HepG2 (cell line): ENCODE measurements at regions not wholly inside any gene's neighbourhood (a gene's known extent, or its start where the extent isn't known, plus 50 kb on each side); places are given as distances from the start of the nearest gene placed in this dataset.

Experiments used
- ATAC-seq: fragments of 200-7000 bp; cut with Tn5 transposase; 3 replicates; pipeline ENCODE4 v1.9.1; 2020; ENCODE audit warnings: mild to moderate bottlenecking, moderate library complexity
- BruUV-seq: library from RNA; stranded (reverse); fragments of 400-500 nt; replicated peaks from 2 replicates; lab custom pipeline; 2021; lab: Mats Ljungman, UMichigan
- CTCF ChIA-PET: fragments of 300-600 bp; formaldehyde crosslinking; extraction: SDS; loops from one replicate; lab custom pipeline; 2021; ENCODE audit warnings: low total read pairs, inconsistent platforms, low intra/inter-chr PET ratio; lab: Yijun Ruan, JAX
- POLR2A ChIA-PET: fragments of 350-600 bp; sonication (Branson Sonifier 250); formaldehyde crosslinking; loops from one replicate; lab custom pipeline; 2020; ENCODE audit warnings: antibody characterized with exemption, inconsistent platforms; lab: Yijun Ruan, JAX
- DNase-seq: peaks from one replicate; pipeline ENCODE4 v3.0.0-alpha.2; 2015; ENCODE audit warnings: low spot score
- FAIRE-seq: peaks from 3 replicates; lab custom pipeline; 2011; peaks lifted over from hg19 to GRCh38; lab: Jason Lieb, UNC
- H2AFZ ChIP-seq: one replicate; pipeline ENCODE4 v1.6.1; 2011; ENCODE audit warnings: low read length, inconsistent platforms
- H3K27ac ChIP-seq: fragments of 300-600 bp; 3 replicates; pipeline ENCODE4 v1.8.0; 2011; ENCODE audit warnings: mixed run types, mild to moderate bottlenecking, mixed read lengths, low read length, inconsistent platforms; ENCODE audit not compliant: insufficient read depth; ENCODE audit errors: extremely low read length
- H3K27me3 ChIP-seq, 2 experiments: fragments of 200-600 bp in 1 of 2; 2 replicates in 1 of 2; 3 replicates in 1 of 2; pipeline versions ENCODE4 v1.6.0 to v1.8.0; 2011; ENCODE audit warnings: low read length in 2 of 2, mild to moderate bottlenecking in 2 of 2, moderate library complexity in 2 of 2, inconsistent platforms in 1 of 2; ENCODE audit not compliant: insufficient read depth in 2 of 2, control insufficient read depth in 1 of 2
- H3K36me3 ChIP-seq, 2 experiments: fragments of 200-600 bp in 1 of 2; replicated peaks in 1 of 2; 2 replicates in 1 of 2; 3 replicates in 1 of 2; pipeline versions ENCODE4 v1.5.1 to v1.8.0; 2011; ENCODE audit warnings: low read length in 2 of 2, inconsistent platforms in 1 of 2; ENCODE audit not compliant: insufficient read depth in 2 of 2, control insufficient read depth in 1 of 2
- H3K4me1 ChIP-seq: 2 replicates; pipeline ENCODE4 v1.5.1; 2012; ENCODE audit warnings: low read length, inconsistent platforms; ENCODE audit not compliant: insufficient read depth
- H3K4me2 ChIP-seq: 2 replicates; pipeline ENCODE4 v1.6.0; 2011; ENCODE audit warnings: low read depth, low read length, inconsistent platforms
- H3K4me3 ChIP-seq, 3 experiments: fragments of 200-600 bp in 1 of 3; sonication (generic), shearing (Covaris generic) in 1 of 3; replicated peaks in 1 of 3; 2 replicates each; pipeline ENCODE4 v1.5.1; 2011 to 2016; ENCODE audit warnings: low read length in 3 of 3, inconsistent platforms in 2 of 3, low read depth in 2 of 3, mild to moderate bottlenecking in 2 of 3, control low read depth in 1 of 3, mixed read lengths in 1 of 3; ENCODE audit not compliant: insufficient read depth in 1 of 3
- H3K79me2 ChIP-seq: one replicate; pipeline ENCODE4 v1.6.1; 2011; ENCODE audit warnings: low read length, inconsistent platforms; ENCODE audit not compliant: insufficient read depth
- H3K9ac ChIP-seq: 2 replicates; pipeline ENCODE4 v1.6.0; 2011; ENCODE audit warnings: mild to moderate bottlenecking, low read depth, low read length, inconsistent platforms; ENCODE audit not compliant: insufficient read depth
- H3K9me3 ChIP-seq: 2 replicates; pipeline ENCODE4 v1.5.1; 2012; ENCODE audit warnings: mild to moderate bottlenecking, low read length
- H4K20me1 ChIP-seq: 2 replicates; pipeline ENCODE4 v1.6.0; 2011; ENCODE audit warnings: inconsistent platforms, mild to moderate bottlenecking, low read length, moderate library complexity; ENCODE audit not compliant: insufficient read depth
- JDP2 ChIP-seq: sonication (generic); formaldehyde crosslinking; IDR thresholded peaks from 2 replicates; pipeline ENCODE4 v1.8.1; 2022; ENCODE audit warnings: missing genetic modification reagents, borderline replicate concordance
- RBM39 ChIP-seq: fragments of 200-400 bp; formaldehyde crosslinking; IDR thresholded peaks from one replicate; pipeline ENCODE4 v1.6.1; 2018; ENCODE audit warnings: antibody characterized with exemption, mild to moderate bottlenecking, low read depth, low read length; ENCODE audit not compliant: poor library complexity, severe bottlenecking
- SOX5 ChIP-seq: IDR thresholded peaks from 2 replicates; pipeline ENCODE4 v1.6.1; 2016; ENCODE audit warnings: borderline replicate concordance
- TBP ChIP-seq: sonication (generic); formaldehyde crosslinking; IDR thresholded peaks from 2 replicates; pipeline ENCODE4 v1.5.0; 2020; ENCODE audit warnings: missing genetic modification reagents
- ZKSCAN8 ChIP-seq: IDR thresholded peaks from 2 replicates; pipeline ENCODE4 v1.6.1; 2016; ENCODE audit warnings: borderline replicate concordance, missing genetic modification reagents, missing compliant biosample characterization
- ZNF614 ChIP-seq: IDR thresholded peaks from 2 replicates; pipeline ENCODE4 v1.6.1; 2018; ENCODE audit warnings: missing biosample characterization, missing genetic modification reagents, inconsistent platforms, borderline replicate concordance
- ZNF709 ChIP-seq: sonication (generic); formaldehyde crosslinking; IDR thresholded peaks from 2 replicates; pipeline ENCODE4 v1.5.0; 2020; ENCODE audit warnings: mild to moderate bottlenecking, missing genetic modification reagents
- WGBS: methylation state at CpG from one replicate; pipeline ENCODE4 v1.1.6; 2017; ENCODE audit warnings: low lambda C conversion rate; 5-methylcytosine and 5-hydroxymethylcytosine counted together
- in situ Hi-C: cut with HindIII; loops from 2 replicates; pipeline ENCODE4 v1.10.0; 2017; ENCODE audit warnings: low pct_unique_long_range_greater_than_20kb; ENCODE audit not compliant: extremely low pct_ligation_motif_present
- intact Hi-C: fragments of 100-400 bp; cut with micrococcal nuclease; formaldehyde crosslinking; loops from one replicate; pipeline ENCODE4 v1.10.0; 2022; ENCODE audit not compliant: unreplicated experiment

GRCh38 chr13:109494925-109495369 is 291.4 kb downstream of the IRS2 start:
- POLR2A ChIA-PET = no interaction called here
- no peaks in the 10 kb centered on the region for H3K36me3 ChIP-seq
- intact Hi-C loops (no loop called here), in situ Hi-C loops (no loop called here)
- no peaks in the 10 kb centered on the region for H3K9me3 ChIP-seq
- no peak for FAIRE-seq
- no peaks in the 10 kb centered on the region for H3K4me1 ChIP-seq
- H4K20me1 ChIP-seq = no peaks in the 10 kb centered on the region
- H3K4me3 ChIP-seq = no peak overlapping the region
- H3K27me3 ChIP-seq = no peaks in the 10 kb centered on the region
- no peak overlapping the region for H3K4me2 ChIP-seq
- TF ChIP-seq ZNF614 (CRISPR knock-in tag) = no peak
- TF ChIP-seq ZKSCAN8 (CRISPR knock-in tag) = no peak
- no peak for TF ChIP-seq JDP2 (CRISPR knock-in tag)
- TF ChIP-seq, all 625 proteins: peak for 0
- DNase-seq (no peak), ATAC-seq (no peak)
- Histone ChIP-seq H2AFZ (no peak overlapping the region), H3K9ac (no peak overlapping the region), H3K79me2 (no peaks in the 10 kb centered on the region), H3K27ac (no peak overlapping the region)
- CTCF ChIA-PET = no interaction called here
- no TSS peak for BruUV-seq
- 46% methylated on average over 9 of the region's 9 CpGs for WGBS

- peaks cover 0 to 3% of the 10 kb centered on the region in 2 experiments; a peak in 1 of 5 replicates for H3K27me3 ChIP-seq
- DNase-seq (no peak), FAIRE-seq (no peak), ATAC-seq (no peak)
- H3K36me3 ChIP-seq = no peaks in the 10 kb centered on the region
- BruUV-seq = no TSS peak
- H2AFZ ChIP-seq = no peak overlapping the region
- no peak overlapping the region for H3K27ac ChIP-seq
- peaks cover 8% of the 10 kb centered on the region for H3K9me3 ChIP-seq
- no peak overlapping the region for H3K4me2 ChIP-seq
- POLR2A ChIA-PET = no interaction called here
- CTCF ChIA-PET = no interaction called here
- intact Hi-C loops = no loop called here
- in situ Hi-C loops = no loop called here
- no peaks in the 10 kb centered on the region for H4K20me1 ChIP-seq
- WGBS = 32% methylated on average over 13 of the region's 13 CpGs
- no peaks in the 10 kb centered on the region for H3K4me1 ChIP-seq
- no peak overlapping the region for H3K9ac ChIP-seq
- no peaks in the 10 kb centered on the region for H3K79me2 ChIP-seq
- no peak overlapping the region for H3K4me3 ChIP-seq
- TF ChIP-seq TBP (CRISPR knock-in tag) = no peak
- no peak for TF ChIP-seq RBM39
- TF ChIP-seq ZNF709 (CRISPR knock-in tag) = no peak
- TF ChIP-seq SOX5 (CRISPR knock-in tag) = no peak
These were observed 301.1 kb downstream of the IRS2 start for GRCh38 chr13:109485136-109485794.
